ENCODE measurements at regions not wholly inside any gene's neighbourhood (a gene's known extent, or its start where the extent isn't known, plus 50 kb on each side); places are given as distances from the start of the nearest gene placed in this dataset.

DNA sequence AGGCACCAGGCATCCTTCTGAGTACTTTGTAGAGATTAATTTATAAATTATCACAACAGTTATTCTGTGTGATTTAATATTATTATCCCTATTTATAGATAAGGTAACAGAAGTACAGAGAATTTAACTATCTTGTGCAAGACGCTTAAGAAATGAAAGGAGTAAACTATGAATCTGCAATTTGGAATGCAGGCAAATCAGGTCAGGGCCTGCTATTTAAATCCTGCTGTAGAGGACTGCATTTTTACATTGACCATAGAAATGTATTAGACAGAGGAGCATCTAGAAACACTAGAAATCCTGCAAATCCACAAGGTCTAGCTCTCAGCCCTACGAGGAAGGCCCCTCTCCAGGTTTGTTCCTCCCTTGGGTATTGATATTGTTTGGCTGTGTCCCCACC, 336.2 kb downstream of the ETS1 start:
- intact Hi-C loops (cut with micrococcal nuclease) (no loop called here), dilution Hi-C loops (cut with HindIII; ENCODE audit: low sequenced_read_pairs, unreplicated experiment) (no loop called here), in situ Hi-C loops (cut with MboI; ENCODE audit: low sequenced_read_pairs) (no loop called here)
- DNase-seq (peak; percentile 77), ATAC-seq (ENCODE audit: low read depth) (peak; percentile 83)
- 0 out of 2 replicates have a peak overlapping the region, but pooled peaks have one; percentile 46 for H4K5ac ChIP-seq (ENCODE audit: low read depth, low read length)
- H4K20me1 ChIP-seq (ENCODE audit: insufficient read depth, low read length), result no peaks in the 10 kb centered on the region
- H2AK5ac ChIP-seq (ENCODE audit: low read depth, low read length), result no peak overlapping the region
- H3K4me1 ChIP-seq (ENCODE audit: control insufficient read depth, insufficient read depth, low read length), result peaks cover 12% of the 10 kb centered on the region
- no peak overlapping the region for H3K56ac ChIP-seq (ENCODE audit: extremely low read depth, insufficient read depth, low read length)
- no peak overlapping the region for H2AK9ac ChIP-seq (replicated peaks; ENCODE audit: low read depth, low read length, poor library complexity)
- H3K23ac ChIP-seq (ENCODE audit: low read depth, low read length), result no peak overlapping the region
- H3K36me3 ChIP-seq (ENCODE audit: control insufficient read depth, insufficient read depth, low read length), result no peaks in the 10 kb centered on the region
- no CpG with 5 or more reads among the region's 2 CpGs for WGBS, 2 experiments (ENCODE audit: extremely low coverage in 2 of 2, insufficient read length in 1 of 2)
- peak overlapping the region; percentile 58 for H3K4me2 ChIP-seq (ENCODE audit: low read depth, low read length)
- H3K79me1 ChIP-seq (ENCODE audit: low read depth in 1 of 2, low read length in 2 of 2), result no peaks in the 10 kb centered on the region
- H3K4ac ChIP-seq (ENCODE audit: low read depth, low read length), result no peak overlapping the region
- no peak overlapping the region for H2BK15ac ChIP-seq (ENCODE audit: low read depth, low read length)
- TF ChIP-seq CEBPB (IDR thresholded peaks at IDR 0.05; ENCODE audit: low read depth, low read length), result peak; percentile 77
- TF ChIP-seq RAD21 (IDR thresholded peaks at IDR 0.05; ENCODE audit: low read length), result no peak
- peak overlapping the region; percentile 75 for H3K18ac ChIP-seq (ENCODE audit: low read depth, low read length)
- H2AFZ ChIP-seq (replicated peaks; ENCODE audit: low read length, poor library complexity), result no peak overlapping the region
- peak overlapping the region; percentile 53 for H2BK5ac ChIP-seq (ENCODE audit: low read depth, low read length, poor library complexity, severe bottlenecking)
- no peaks in the 10 kb centered on the region for H3K9me1 ChIP-seq (ENCODE audit: insufficient read depth, low read length)
- no peaks in the 10 kb centered on the region for H3K27me3 ChIP-seq (ENCODE audit: control insufficient read depth, insufficient read depth, low read length)
- H2BK20ac ChIP-seq (ENCODE audit: low read depth, low read length), result no peak overlapping the region
- POLR2A ChIA-PET (ENCODE audit: unreplicated experiment), result no interaction called here
- H4K91ac ChIP-seq (ENCODE audit: insufficient read depth, low read depth, low read length), result no peak overlapping the region
- BruUV-seq (replicated peaks), result no TSS peak
- no peak overlapping the region for H3K14ac ChIP-seq (replicated peaks; ENCODE audit: low read depth, low read length)
- peak overlapping the region; percentile 60; the same call in 1 of the 2 replicates for H3K27ac ChIP-seq (ENCODE audit: insufficient read depth, low read length)
- H3K4me3 ChIP-seq (ENCODE audit: insufficient read depth, low read depth, low read length), result no peak overlapping the region
- no peak overlapping the region for H2BK120ac ChIP-seq (ENCODE audit: low read depth, low read length)
- H4K8ac ChIP-seq (ENCODE audit: low read depth in 2 of 2, low read length in 2 of 2), result no peak overlapping the region
- H3K9me3 ChIP-seq (ENCODE audit: control insufficient read depth, insufficient read depth, low read length), result no peaks in the 10 kb centered on the region
- no peak overlapping the region for H3K9ac ChIP-seq (ENCODE audit: low read depth, low read length)
- CTCF ChIA-PET, result no interaction called here
